ENCODE measurements at regions not wholly inside any gene's neighbourhood (a gene's known extent, or its start where the extent isn't known, plus 50 kb on each side); places are given as distances from the start of the nearest gene placed in this dataset.

- no peak for TF ChIP-seq ZSCAN22 (CRISPR knock-in tag; IDR thresholded peaks at IDR 0.05)
- TF ChIP-seq BORCS8-MEF2B (CRISPR knock-in tag; IDR thresholded peaks at IDR 0.05) = no peak
- TF ChIP-seq FOXM1 (CRISPR knock-in tag; IDR thresholded peaks at IDR 0.05) = no peak
- TF ChIP-seq RFX5 (IDR thresholded peaks at IDR 0.05; ENCODE audit: low read depth, low read length) = no peak
- no peak for TF ChIP-seq MLX (CRISPR knock-in tag; IDR thresholded peaks at IDR 0.05)
- TF ChIP-seq ATAD3A (CRISPR knock-in tag; IDR thresholded peaks at IDR 0.05) = no peak
- TF ChIP-seq ZFP36 (IDR thresholded peaks at IDR 0.05; ENCODE audit: borderline replicate concordance, low read depth, low read length, partially characterized antibody) = no peak
- TF ChIP-seq PHF20 (CRISPR knock-in tag; IDR thresholded peaks at IDR 0.05) = no peak
- TF ChIP-seq ESRRA (CRISPR knock-in tag; IDR thresholded peaks at IDR 0.05; ENCODE audit: low read depth) = no peak
- TF ChIP-seq ARNTL (CRISPR knock-in tag; IDR thresholded peaks at IDR 0.05) = no peak
- TF ChIP-seq, protein P1, sequence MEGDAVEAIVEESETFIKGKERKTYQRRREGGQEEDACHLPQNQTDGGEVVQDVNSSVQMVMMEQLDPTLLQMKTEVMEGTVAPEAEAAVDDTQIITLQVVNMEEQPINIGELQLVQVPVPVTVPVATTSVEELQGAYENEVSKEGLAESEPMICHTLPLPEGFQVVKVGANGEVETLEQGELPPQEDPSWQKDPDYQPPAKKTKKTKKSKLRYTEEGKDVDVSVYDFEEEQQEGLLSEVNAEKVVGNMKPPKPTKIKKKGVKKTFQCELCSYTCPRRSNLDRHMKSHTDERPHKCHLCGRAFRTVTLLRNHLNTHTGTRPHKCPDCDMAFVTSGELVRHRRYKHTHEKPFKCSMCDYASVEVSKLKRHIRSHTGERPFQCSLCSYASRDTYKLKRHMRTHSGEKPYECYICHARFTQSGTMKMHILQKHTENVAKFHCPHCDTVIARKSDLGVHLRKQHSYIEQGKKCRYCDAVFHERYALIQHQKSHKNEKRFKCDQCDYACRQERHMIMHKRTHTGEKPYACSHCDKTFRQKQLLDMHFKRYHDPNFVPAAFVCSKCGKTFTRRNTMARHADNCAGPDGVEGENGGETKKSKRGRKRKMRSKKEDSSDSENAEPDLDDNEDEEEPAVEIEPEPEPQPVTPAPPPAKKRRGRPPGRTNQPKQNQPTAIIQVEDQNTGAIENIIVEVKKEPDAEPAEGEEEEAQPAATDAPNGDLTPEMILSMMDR (CRISPR knock-in tag; IDR thresholded peaks at IDR 0.05) = no peak
Measured at GRCh38 chr1:191498825-191499224, 659.4 kb upstream of the RGS18 start.

Measured in HepG2 (cell line).